OCI-LY3 (cell line): ENCODE measurements at regions not wholly inside any gene's neighbourhood (a gene's known extent, or its start where the extent isn't known, plus 50 kb on each side); places are given as distances from the start of the nearest gene placed in this dataset.

ENCODE experiments used
- CTCF ChIP-seq: fragments of 200-600, 300-600 bp; sonication (generic); IDR thresholded peaks from 2 replicates; pipeline ENCODE4 v1.5.1; 2014; ENCODE audit warnings: antibody characterized with exemption, low read length, low read depth
- EZH2phosphoT487 ChIP-seq: fragments of 200-600 bp; shearing (Covaris generic); IDR thresholded peaks from 2 replicates; pipeline ENCODE4 v1.6.1; 2018; ENCODE audit warnings: antibody characterized with exemption, mixed run types, low read depth

GRCh38 chr9:117907420-117907819, 203.2 kb downstream of the TLR4 start:
- no peak for TF ChIP-seq CTCF
- TF ChIP-seq EZH2phosphoT487: no peak
